Inferior parietal cortex (tissue), 1 donor: ENCODE measurements at regions not wholly inside any gene's neighbourhood (a gene's known extent, or its start where the extent isn't known, plus 50 kb on each side); places are given as distances from the start of the nearest gene placed in this dataset.

ENCODE experiments used
- DNase-seq: peaks from one replicate; pipeline ENCODE4 v3.0.0-alpha.2; 2016; ENCODE audit errors: extremely low spot score

DNA sequence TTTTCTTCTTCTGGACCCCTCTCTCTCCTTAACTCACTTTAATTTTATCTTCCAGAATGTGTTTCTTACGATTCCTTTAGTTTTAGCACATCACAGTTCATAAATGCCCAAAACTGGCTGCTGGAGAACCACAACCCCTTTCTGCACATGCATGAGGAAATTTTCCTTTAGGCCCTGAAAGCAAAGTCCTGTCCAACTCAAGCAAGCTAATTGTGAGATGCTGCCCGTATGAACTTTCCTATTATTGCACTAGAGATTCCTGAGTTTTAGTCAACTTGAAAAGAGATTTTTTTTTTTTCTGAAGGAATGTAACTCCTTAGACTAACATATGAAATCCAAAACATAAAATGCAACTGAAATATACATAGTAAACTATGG, 52.1 kb upstream of the DAB2 start:
- no peak for DNase-seq

DNA sequence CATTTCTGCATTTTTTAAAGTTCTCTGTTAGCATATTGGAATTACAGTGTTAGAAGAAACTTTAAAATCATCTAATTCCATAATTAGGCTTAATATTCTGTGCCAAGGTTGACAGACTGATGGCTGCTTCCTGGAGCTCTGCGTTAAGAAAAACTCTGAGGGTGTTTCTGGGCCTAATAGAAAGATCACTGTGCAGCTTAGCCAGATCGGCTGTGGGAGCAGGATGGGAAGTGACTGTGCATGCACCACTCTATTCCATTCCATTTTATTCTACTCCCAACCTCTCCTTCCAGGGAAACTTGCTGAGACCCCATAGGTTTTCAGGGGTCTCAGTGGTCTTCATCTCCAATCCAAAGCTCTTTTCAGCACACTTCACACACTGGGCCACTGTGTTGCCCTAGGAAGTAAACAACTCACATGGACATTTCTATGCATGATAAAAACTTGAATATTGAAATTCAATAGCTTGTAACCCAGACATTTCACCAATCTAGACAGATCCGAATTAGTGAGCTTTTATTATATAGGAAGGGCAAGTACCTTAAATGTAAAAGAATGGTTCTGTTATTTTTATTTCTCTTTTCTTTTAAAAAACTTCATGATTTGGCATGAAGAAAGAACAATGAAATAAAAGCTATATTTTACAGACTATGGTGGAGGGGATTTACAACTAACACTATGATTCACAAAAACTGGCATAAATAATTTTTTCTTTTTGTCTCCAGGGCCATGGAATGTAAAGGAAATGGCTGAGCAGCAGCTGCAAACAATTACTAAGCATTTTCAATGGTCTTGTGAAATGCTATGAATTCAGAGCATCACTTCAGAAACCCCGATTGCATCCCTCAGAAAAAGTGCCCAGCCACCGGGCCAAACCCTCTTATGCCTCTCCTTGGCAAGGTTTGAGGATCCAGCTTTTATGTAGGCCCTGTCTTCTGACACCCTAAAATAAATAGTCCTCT, 51.4 kb upstream of the DAB2 start:
- no peak for DNase-seq

DNA sequence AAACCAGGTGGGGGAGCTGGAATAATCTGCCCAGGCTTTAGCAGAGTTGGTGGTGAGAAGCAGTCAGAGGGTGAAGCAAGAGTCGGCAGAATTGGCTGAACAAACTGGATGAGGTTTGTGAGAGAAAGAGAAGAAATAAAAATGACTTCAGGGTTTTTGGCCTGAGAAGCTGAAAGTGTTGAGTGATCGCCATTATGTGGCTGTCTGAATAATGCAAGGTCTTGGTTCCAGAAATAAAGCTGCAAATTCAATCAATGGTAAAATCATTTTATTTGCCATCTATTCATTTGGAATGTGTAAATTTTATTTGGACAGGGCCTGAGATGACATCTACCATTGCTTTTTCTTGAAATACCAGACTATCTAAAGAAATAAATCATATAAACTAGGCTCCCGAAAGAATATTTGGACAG, 50.4 kb upstream of the DAB2 start:
- no peak for DNase-seq
